ENCODE measurements at regions not wholly inside any gene's neighbourhood (a gene's known extent, or its start where the extent isn't known, plus 50 kb on each side); places are given as distances from the start of the nearest gene placed in this dataset.

GRCh38 chr1:187948170-187948794 is 1119.5 kb downstream of the PLA2G4A start:
- ATAC-seq (ENCODE audit: low FRiP score), result no peak
- DNase-seq (ENCODE audit: low spot score), result no peak
- no peak for TF ChIP-seq CTCF (IDR thresholded peaks at IDR 0.05)

GRCh38 chr1:187949567-187949966 is 1120.8 kb downstream of the PLA2G4A start:
- DNase-seq (ENCODE audit: low spot score) (no peak), ATAC-seq (ENCODE audit: low FRiP score) (no peak)
- TF ChIP-seq CTCF (IDR thresholded peaks at IDR 0.05), result no peak

GRCh38 chr1:187951817-187952216 is 1123.1 kb downstream of the PLA2G4A start:
- no peak for TF ChIP-seq CTCF (IDR thresholded peaks at IDR 0.05)
- no peak for ATAC-seq (ENCODE audit: low FRiP score)
- DNase-seq (ENCODE audit: low spot score), result no peak

- no peak for ATAC-seq (ENCODE audit: low FRiP score)
- no peak for DNase-seq (ENCODE audit: low spot score)
- TF ChIP-seq CTCF (IDR thresholded peaks at IDR 0.05), result no peak
Measured at GRCh38 chr1:187952446-187952845, 1123.7 kb downstream of the PLA2G4A start.

- no peak for TF ChIP-seq CTCF (IDR thresholded peaks at IDR 0.05)
- ATAC-seq (ENCODE audit: low FRiP score) (no peak), DNase-seq (ENCODE audit: low spot score) (no peak)
Measured at GRCh38 chr1:187956975-187957374, 1128.2 kb downstream of the PLA2G4A start.

- ATAC-seq (ENCODE audit: low FRiP score) (no peak), DNase-seq (ENCODE audit: low spot score) (no peak)
- no peak for TF ChIP-seq CTCF (IDR thresholded peaks at IDR 0.05)
Measured at GRCh38 chr1:187958207-187958606, 1129.5 kb downstream of the PLA2G4A start.

GRCh38 chr1:187959062-187959461 is 1130.3 kb downstream of the PLA2G4A start:
- TF ChIP-seq CTCF (IDR thresholded peaks at IDR 0.05), result no peak
- DNase-seq (ENCODE audit: low spot score), result no peak
- ATAC-seq (ENCODE audit: low FRiP score), result no peak

Measured in omental fat pad (tissue), 3 donors.